GM13977 (cell line): ENCODE measurements at regions not wholly inside any gene's neighbourhood (a gene's known extent, or its start where the extent isn't known, plus 50 kb on each side); places are given as distances from the start of the nearest gene placed in this dataset.

Experiments
- DNase-seq: peaks from one replicate; pipeline ENCODE4 v3.0.0; 2012; ENCODE audit warnings: low spot score
- in situ Hi-C: fragments of 300-500 bp; cut with MboI; formaldehyde crosslinking; loops from one replicate; pipeline ENCODE4 v1.12.0; 2022; ENCODE audit warnings: low sequenced_read_pairs, low pct_unique_long_range_greater_than_20kb, mixed read lengths, inconsistent platforms; ENCODE audit not compliant: unreplicated experiment
- TF ChIP-seq, protein P1 (sequence below): IDR thresholded peaks from 2 replicates; pipeline ENCODE4 v1.5.1; 2012; ENCODE audit warnings: mild to moderate bottlenecking, control low read depth; ENCODE audit not compliant: insufficient read depth; ENCODE audit errors: extremely low read depth, missing control alignments

DNA sequence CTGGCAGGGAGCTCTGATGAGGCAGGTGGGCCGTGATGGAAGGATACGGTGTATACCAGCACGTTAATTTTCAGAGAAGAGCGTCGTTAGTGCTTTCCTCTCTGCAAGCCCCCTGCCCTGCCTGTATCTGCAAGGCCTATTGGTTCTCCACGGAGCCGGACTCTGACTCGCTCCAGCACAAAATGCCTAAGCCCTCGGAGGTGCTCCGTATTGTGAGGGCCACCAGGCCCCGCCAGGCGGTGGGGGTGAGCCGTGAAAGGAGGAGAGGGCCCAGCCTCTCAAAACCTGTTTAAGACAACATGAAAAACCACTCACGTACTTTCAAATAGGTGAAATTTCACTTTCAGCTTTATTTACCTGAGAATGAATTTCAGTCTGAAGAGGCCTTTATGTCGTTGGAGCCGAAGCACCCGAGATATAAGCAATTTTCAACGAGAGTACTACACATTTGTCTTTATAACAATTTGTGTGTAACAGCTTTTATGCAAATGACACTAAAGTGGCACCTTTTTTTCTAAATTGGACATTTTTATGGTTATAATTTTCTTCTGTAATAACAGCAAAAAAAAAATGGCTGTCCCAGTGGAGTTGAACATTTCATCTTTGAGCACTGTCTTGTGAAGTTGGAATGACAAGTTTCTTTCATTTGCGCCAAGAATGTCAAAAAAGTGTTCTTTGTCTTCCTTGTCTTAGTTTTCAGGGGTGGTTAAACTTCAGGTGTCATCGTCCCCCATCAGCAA, 749.5 kb downstream of the VRK1 start:
- TF ChIP-seq, protein P1, sequence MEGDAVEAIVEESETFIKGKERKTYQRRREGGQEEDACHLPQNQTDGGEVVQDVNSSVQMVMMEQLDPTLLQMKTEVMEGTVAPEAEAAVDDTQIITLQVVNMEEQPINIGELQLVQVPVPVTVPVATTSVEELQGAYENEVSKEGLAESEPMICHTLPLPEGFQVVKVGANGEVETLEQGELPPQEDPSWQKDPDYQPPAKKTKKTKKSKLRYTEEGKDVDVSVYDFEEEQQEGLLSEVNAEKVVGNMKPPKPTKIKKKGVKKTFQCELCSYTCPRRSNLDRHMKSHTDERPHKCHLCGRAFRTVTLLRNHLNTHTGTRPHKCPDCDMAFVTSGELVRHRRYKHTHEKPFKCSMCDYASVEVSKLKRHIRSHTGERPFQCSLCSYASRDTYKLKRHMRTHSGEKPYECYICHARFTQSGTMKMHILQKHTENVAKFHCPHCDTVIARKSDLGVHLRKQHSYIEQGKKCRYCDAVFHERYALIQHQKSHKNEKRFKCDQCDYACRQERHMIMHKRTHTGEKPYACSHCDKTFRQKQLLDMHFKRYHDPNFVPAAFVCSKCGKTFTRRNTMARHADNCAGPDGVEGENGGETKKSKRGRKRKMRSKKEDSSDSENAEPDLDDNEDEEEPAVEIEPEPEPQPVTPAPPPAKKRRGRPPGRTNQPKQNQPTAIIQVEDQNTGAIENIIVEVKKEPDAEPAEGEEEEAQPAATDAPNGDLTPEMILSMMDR, result no peak
- in situ Hi-C loops, result no loop called here
- no peak for DNase-seq

DNA sequence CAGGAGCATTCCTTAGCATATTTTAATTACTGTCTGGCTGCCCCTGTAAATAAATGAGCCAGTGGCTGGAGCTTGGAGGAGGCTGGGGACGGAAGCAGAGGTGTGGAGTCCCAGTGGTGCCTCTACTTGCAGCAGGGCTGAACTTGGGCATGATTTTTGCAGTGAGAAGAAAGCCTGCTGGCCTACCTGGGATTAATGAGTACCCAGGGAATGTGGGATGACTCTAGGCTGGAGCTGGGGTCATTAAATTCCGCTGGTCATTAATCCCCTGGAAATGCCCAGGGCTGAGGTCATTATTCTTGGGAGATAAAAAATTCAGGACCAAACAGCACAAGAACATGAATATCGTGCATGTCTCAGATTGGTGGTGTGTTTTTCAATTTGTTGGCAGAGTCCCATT, 753.3 kb downstream of the VRK1 start:
- TF ChIP-seq, protein P1, result no peak
- in situ Hi-C loops, result no loop called here
- DNase-seq, result no peak

DNA sequence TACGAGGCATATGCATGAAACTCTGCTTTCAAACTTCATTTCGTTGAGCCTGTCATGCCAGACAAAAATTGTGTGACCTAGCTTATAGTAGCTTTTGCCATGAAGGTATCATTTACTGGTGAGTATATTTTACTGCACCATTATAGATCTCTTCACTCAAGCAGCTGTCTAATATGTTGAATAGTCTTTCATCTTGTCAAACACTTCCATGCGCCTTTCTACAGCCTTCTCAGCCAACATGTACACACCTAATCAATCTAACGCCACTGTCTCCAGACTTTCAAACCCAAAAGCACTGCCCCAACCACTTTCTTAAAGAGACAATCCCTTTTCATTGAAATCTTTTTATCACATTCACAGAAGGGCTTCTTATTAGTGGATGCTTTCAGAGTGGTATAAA, 757.4 kb downstream of the VRK1 start:
- in situ Hi-C loops, result no loop called here
- TF ChIP-seq, protein P1, result no peak
- no peak for DNase-seq

DNA sequence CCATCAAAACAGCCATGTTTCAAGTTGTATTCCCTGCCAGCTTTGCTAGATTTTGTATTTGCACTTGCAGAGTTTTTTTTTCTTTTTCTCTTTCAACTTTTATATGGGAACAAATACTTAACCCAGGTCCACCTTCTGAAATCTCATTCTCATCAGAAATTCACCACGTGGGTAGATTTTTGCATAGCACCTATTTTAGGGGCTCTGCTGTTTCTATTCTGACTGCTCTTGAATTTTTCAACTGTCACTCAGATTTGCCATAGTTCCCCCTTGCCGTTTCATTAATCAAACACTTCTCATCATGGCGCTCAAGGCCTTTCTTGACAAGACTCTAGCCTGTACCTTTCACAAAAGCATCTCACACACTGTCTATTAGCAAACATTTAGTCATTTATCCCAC, 767.2 kb downstream of the VRK1 start:
- DNase-seq, result no peak
- TF ChIP-seq, protein P1, result no peak
- in situ Hi-C loops, result no loop called here

DNA sequence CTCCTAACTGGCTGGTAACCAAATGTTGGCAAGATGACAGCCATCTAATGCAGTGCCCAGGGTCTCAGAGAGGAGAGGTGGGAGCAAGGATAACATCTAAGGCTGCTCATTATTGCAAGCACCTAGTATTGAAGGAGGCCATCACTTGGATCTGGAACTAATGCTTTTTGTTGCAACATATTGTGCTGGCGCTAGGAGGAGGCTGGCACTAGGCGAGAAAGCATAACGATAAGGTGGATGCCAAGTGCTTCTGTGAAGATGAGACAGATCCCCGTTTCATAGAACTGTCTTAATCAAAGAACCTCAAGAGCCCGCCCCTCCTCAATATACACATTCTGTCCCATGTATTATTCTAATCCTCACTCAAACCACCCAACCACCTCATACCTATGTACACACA, 774.0 kb downstream of the VRK1 start:
- no peak for DNase-seq
- in situ Hi-C loops, result no loop called here

DNA sequence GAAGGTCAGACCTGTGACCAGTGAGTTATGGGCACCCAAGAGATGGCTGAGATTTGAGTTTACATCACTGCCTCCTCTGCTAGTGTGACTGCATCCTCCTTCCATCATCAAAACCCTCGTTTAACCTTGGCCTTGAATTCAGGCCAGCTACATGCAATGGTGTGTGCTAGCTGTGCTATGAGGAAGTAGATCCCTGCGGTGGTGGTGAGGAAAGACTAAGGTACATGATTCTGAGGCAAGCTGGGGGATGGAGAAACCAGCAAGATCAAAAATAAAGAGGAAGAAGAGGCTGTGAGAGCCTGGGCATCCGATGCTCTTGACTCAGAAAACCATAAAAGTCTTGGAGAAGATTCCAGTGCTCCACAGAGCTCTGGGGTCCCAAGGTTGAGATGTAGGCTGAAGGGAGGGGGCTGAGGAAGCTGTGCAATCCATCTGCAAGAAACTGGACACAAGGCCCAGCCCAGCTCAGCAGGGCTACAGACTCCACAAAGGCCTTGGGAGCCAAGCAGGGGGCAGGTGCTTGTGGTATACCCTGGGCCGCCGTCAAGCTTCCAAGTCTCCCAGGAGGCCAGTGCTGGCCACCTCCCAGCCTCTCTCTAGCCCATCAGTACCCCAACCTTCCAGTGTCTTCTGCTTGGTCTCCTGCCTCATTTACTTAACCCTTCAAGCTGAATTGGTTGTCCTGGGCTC, 774.8 kb downstream of the VRK1 start:
- TF ChIP-seq, protein P1, result no peak
- in situ Hi-C loops, result no loop called here
- no peak for DNase-seq

More for the DNA sequence above, 774.0 kb downstream of the VRK1 start:
- TF ChIP-seq, protein P1, result no peak
